ENCODE measurements at regions not wholly inside any gene's neighbourhood (a gene's known extent, or its start where the extent isn't known, plus 50 kb on each side); places are given as distances from the start of the nearest gene placed in this dataset.

DNA sequence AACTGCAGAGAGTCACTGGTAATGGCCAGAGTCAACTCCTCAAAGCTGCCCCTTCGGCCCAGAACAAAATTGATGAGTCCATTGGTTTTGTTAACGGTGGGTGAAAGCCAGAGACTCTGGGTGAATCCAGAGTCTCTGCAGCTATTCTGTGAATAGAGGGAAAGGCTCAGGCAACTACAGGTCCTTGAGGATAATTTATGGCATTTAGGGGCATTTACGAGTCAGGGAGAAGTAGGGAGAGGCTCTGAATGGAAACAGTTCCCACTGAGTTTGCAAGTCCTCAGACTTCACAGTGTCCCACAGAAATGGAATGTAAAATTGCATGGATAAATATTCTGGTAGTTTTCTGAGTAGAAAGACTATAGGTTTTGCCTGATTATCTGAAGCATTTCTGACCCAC is 257.8 kb downstream of the SEC61B start:
- Histone ChIP-seq H3K27ac (ENCODE audit: low read depth, low read length) (no peak overlapping the region), H3K4me1 (replicated peaks in 1 of 4; ENCODE audit: control insufficient read depth in 3 of 4, insufficient read depth in 4 of 4, low read length in 3 of 4) (peaks cover 0 to 5% (median 2%) of the 10 kb centered on the region in 4 experiments; a peak in 2 of 7 replicates), H4K91ac (replicated peaks; ENCODE audit: insufficient read length, low read length) (no peak overlapping the region), H3K4me3 (ENCODE audit: extremely low read depth in 1 of 4, insufficient read depth in 2 of 4, low read depth in 3 of 4, low read length in 4 of 4) (no peak overlapping the region), H3K56ac (replicated peaks; ENCODE audit: insufficient read length, low read depth, low read length) (no peak overlapping the region), H2AFZ (ENCODE audit: low read length) (no peak overlapping the region), H3K9me3 (ENCODE audit: insufficient read depth in 2 of 2, low read depth in 1 of 2, low read length in 1 of 2) (no peaks in the 10 kb centered on the region), H3K4me2 (ENCODE audit: insufficient read depth in 1 of 2, low read depth in 2 of 2, low read length in 2 of 2) (no peak overlapping the region), H3K4ac (replicated peaks; ENCODE audit: insufficient read length, low read depth, low read length) (no peak overlapping the region), H2BK20ac (ENCODE audit: low read length) (no peak overlapping the region), H2BK120ac (replicated peaks; ENCODE audit: low read depth, low read length) (no peak overlapping the region), H3K27me3 (replicated peaks in 1 of 4; ENCODE audit: control insufficient read depth in 3 of 4, extremely low read depth in 1 of 4, insufficient read depth in 3 of 4, low read length in 3 of 4) (no peaks in the 10 kb centered on the region; a peak in 1 of 7 replicates), H2BK12ac (ENCODE audit: low read depth, low read length) (no peak overlapping the region), H3K36me3 (ENCODE audit: control insufficient read depth in 2 of 4, insufficient read depth in 4 of 4, low read length in 3 of 4) (no peaks in the 10 kb centered on the region), H4K20me1 (replicated peaks in 1 of 2; ENCODE audit: control insufficient read depth in 1 of 2, insufficient read depth in 2 of 2, low read length in 2 of 2) (no peaks in the 10 kb centered on the region), H3K79me2 (ENCODE audit: control insufficient read depth in 1 of 2, insufficient read depth in 2 of 2, low read length in 2 of 2) (no peaks in the 10 kb centered on the region), H3K23me2 (ENCODE audit: low read depth, low read length) (no peaks in the 10 kb centered on the region), H2BK15ac (ENCODE audit: low read length) (no peak overlapping the region), H3K18ac (ENCODE audit: extremely low read depth, low read length) (no peak overlapping the region), H4K5ac (ENCODE audit: insufficient read length, low read depth, low read length) (no peak overlapping the region), H3K23ac (ENCODE audit: insufficient read length) (no peak overlapping the region), H2AK5ac (ENCODE audit: low read depth, low read length) (no peak overlapping the region), H3K9ac (replicated peaks in 1 of 4; ENCODE audit: extremely low read depth in 1 of 4, low read depth in 3 of 4, low read length in 3 of 4) (no peak overlapping the region), H2BK5ac (ENCODE audit: low read depth, low read length) (no peak overlapping the region), H4K8ac (ENCODE audit: extremely low read depth, insufficient read depth, low read length) (no peak overlapping the region), H3K14ac (ENCODE audit: insufficient read length) (no peak overlapping the region), H3K79me1 (ENCODE audit: low read depth, low read length) (no peaks in the 10 kb centered on the region)
- FAIRE-seq, result no peak
- no peak for DNase-seq (ENCODE audit: low read depth in 1 of 2, low spot score in 2 of 2)
- ChIA-PET POLR2A (ENCODE audit: partially characterized antibody) (no interaction called here), CTCF (ENCODE audit: partially characterized antibody) (interaction anchor here (0.8 kb wide), 1 partner anchor 9 kb away, joined by 3 read pairs; no protein-coding TSS in a partner anchor)
- WGBS, 2 experiments (ENCODE audit: extremely low coverage in 1 of 2, insufficient coverage in 1 of 2, insufficient read length in 1 of 2, insufficient replicate concordance in 2 of 2, low coverage in 1 of 2, low lambda C conversion rate in 2 of 2, missing lambda C conversion rate in 1 of 2), result 98% methylated on average over 3 of the region's 3 CpGs; no CpG with 5 or more reads in 1 of the 2 experiments
- TF ChIP-seq TAF1 (IDR thresholded peaks at IDR 0.05; ENCODE audit: low read depth, low read length) (no peak), NANOG (IDR thresholded peaks at IDR 0.05; ENCODE audit: insufficient read depth, low read depth, low read length, poor library complexity, severe bottlenecking) (no peak), RAD21 (IDR thresholded peaks at IDR 0.05 in 1 of 2, conservative IDR thresholded peaks at IDR 0.05 in 1 of 2; ENCODE audit: low read depth in 2 of 2, low read length in 2 of 2) (no peak), MAFK (IDR thresholded peaks at IDR 0.05; ENCODE audit: low read depth, low read length) (no peak), CBX8 (IDR thresholded peaks at IDR 0.05; ENCODE audit: borderline replicate concordance, low read depth, low read length) (no peak), CEBPB (IDR thresholded peaks at IDR 0.05; ENCODE audit: low read depth, low read length) (no peak), SIN3A (conservative IDR thresholded peaks at IDR 0.05 in 1 of 2, IDR thresholded peaks at IDR 0.05 in 1 of 2; ENCODE audit: low read depth in 1 of 2, low read length in 2 of 2) (no peak), CHD2 (IDR thresholded peaks at IDR 0.05; ENCODE audit: low read length) (no peak), SP1 (IDR thresholded peaks at IDR 0.05; ENCODE audit: low read depth, low read length) (no peak), POLR2A (IDR thresholded peaks at IDR 0.05; ENCODE audit: control extremely low read depth in 1 of 2, low read depth in 2 of 2, low read length in 2 of 2) (no peak), HDAC2 (IDR thresholded peaks at IDR 0.05; ENCODE audit: borderline replicate concordance in 1 of 2, low read depth in 2 of 2, low read length in 2 of 2) (no peak), ASH2L (IDR thresholded peaks at IDR 0.05; ENCODE audit: low read length) (no peak)
- TF ChIP-seq, protein P1, sequence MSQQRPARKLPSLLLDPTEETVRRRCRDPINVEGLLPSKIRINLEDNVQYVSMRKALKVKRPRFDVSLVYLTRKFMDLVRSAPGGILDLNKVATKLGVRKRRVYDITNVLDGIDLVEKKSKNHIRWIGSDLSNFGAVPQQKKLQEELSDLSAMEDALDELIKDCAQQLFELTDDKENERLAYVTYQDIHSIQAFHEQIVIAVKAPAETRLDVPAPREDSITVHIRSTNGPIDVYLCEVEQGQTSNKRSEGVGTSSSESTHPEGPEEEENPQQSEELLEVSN (IDR thresholded peaks at IDR 0.05), result no peak
- TF ChIP-seq, protein P2, sequence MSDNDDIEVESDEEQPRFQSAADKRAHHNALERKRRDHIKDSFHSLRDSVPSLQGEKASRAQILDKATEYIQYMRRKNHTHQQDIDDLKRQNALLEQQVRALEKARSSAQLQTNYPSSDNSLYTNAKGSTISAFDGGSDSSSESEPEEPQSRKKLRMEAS (IDR thresholded peaks at IDR 0.05), result no peak
